ENCODE measurements at regions not wholly inside any gene's neighbourhood (a gene's known extent, or its start where the extent isn't known, plus 50 kb on each side); places are given as distances from the start of the nearest gene placed in this dataset.

- TF ChIP-seq, protein P1, sequence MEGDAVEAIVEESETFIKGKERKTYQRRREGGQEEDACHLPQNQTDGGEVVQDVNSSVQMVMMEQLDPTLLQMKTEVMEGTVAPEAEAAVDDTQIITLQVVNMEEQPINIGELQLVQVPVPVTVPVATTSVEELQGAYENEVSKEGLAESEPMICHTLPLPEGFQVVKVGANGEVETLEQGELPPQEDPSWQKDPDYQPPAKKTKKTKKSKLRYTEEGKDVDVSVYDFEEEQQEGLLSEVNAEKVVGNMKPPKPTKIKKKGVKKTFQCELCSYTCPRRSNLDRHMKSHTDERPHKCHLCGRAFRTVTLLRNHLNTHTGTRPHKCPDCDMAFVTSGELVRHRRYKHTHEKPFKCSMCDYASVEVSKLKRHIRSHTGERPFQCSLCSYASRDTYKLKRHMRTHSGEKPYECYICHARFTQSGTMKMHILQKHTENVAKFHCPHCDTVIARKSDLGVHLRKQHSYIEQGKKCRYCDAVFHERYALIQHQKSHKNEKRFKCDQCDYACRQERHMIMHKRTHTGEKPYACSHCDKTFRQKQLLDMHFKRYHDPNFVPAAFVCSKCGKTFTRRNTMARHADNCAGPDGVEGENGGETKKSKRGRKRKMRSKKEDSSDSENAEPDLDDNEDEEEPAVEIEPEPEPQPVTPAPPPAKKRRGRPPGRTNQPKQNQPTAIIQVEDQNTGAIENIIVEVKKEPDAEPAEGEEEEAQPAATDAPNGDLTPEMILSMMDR (conservative IDR thresholded peaks at IDR 0.05; ENCODE audit: low read length) = no peak
- TF ChIP-seq EZH2phosphoT487 (IDR thresholded peaks at IDR 0.05; ENCODE audit: borderline replicate concordance) = no peak
These were observed 222.0 kb upstream of the ARGLU1 start for GRCh38 chr13:106789911-106790310.
